HG02763 (cell line): ENCODE measurements at regions not wholly inside any gene's neighbourhood (a gene's known extent, or its start where the extent isn't known, plus 50 kb on each side); places are given as distances from the start of the nearest gene placed in this dataset.

Experiments
- ATAC-seq: cut with Tn5 transposase; IDR thresholded peaks from one replicate; pipeline ENCODE4 v1.9.1; 2021; ENCODE audit warnings: mild to moderate bottlenecking, moderate library complexity; ENCODE audit not compliant: unreplicated experiment

- no peak for ATAC-seq
Measured at GRCh38 chr6:6885521-6886170, 222.1 kb upstream of the RREB1 start.

DNA sequence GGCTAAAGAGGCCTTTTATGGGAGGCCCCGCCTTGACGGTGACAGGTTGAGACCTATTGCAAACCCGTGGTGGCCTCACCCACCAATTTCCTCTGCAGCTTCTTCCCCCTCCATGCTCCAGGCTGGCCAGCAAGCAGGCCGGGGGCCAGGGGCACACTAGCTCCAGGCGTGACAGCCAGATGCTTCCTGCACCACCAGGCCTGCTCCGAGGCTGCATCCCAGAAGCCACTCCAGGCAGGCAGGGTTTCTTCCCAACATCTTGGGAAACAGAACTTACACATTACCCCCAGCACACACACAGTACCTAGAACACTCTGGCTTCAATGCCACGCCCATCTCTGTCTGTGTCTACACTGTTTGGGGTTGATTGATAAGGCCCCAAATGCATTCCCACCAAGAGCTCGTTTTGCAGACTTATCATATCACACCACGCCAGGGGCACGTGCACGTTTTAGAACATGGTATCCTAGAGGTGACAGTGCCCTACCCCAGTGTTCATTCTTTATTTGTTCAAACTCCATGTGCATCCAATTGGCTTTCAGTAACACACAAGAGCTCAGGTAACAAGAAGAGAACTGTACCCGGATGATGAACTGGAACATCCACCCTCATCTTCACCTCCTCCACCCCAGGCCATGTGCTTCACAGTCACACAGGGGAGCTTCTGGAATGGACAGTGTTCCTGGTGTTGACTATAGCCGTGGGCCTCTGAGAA lies 221.4 kb upstream of the RREB1 start:
- no peak for ATAC-seq

GRCh38 chr6:6886886-6887285 lies 220.9 kb upstream of the RREB1 start:
- no peak for ATAC-seq

GRCh38 chr6:6889601-6890000 lies 218.2 kb upstream of the RREB1 start:
- ATAC-seq: no peak

GRCh38 chr6:6890400-6890858 lies 217.3 kb upstream of the RREB1 start:
- ATAC-seq: no peak

- ATAC-seq: no peak
Measured at GRCh38 chr6:6891125-6891721, 216.5 kb upstream of the RREB1 start.

- ATAC-seq: no peak
Measured at GRCh38 chr6:6891949-6892461, 215.8 kb upstream of the RREB1 start.

DNA sequence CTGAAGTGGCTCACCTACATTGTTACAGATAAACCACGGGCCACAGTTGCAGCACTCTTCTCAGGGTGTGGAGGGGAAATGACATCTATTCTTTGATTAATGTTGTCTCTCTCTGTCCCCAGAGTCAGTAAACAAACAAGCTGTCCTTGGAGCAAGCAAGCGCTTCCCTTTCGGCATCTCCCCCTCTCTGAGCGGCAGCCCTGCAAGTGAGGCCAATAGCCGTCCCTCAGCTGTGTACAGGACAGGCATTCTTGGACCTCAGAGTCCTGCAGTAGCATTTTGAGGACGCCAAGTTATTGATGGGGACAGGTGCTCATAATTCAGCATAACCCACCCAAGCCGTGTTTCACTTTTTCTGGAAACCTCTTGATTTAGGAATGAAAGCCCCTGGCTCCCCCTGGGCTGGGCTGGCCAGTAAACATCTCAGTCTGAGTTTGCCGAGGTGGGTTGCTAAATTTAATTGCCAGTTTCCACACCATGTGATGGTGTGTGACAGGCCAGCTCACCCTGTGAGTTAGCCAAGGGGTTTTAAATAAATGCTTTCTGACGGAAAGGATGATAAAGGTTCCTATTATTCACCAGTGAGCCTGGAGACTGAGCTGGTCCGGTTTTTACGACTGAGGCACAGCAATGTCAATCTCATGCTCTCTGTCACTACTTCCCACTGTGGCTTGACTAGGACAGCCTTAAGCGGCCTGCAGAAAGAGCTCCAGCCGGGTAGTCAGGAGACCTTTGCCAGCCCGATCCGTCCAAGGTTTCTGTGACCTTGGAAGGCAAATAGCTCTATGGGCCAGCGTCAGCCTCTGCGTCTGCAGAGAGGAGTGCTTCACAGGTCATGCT lies 214.8 kb upstream of the RREB1 start:
- no peak for ATAC-seq

DNA sequence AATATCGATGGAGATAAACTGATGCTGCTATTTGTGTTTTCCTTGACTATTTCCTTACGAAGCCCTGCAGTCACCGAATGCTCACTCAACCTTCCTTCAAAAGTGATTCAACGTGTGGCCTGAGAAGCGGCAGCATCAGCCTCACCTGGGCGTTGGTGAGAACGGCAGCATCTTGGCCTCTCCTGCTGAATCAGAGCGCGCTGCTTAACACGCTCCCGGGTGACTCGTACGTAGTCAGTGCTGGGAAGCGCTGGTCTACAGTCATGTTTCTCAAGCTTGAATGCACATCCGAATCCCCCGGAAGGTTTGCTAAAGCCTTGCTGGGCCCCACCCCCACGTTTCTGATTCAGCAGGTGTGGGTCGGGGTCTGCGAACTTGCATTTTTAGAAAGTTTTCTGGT lies 214.1 kb upstream of the RREB1 start:
- ATAC-seq: no peak

- no peak for ATAC-seq
Measured at GRCh38 chr6:6895929-6896328, 211.8 kb upstream of the RREB1 start.

GRCh38 chr6:6897140-6897539 lies 210.6 kb upstream of the RREB1 start:
- no peak for ATAC-seq

DNA sequence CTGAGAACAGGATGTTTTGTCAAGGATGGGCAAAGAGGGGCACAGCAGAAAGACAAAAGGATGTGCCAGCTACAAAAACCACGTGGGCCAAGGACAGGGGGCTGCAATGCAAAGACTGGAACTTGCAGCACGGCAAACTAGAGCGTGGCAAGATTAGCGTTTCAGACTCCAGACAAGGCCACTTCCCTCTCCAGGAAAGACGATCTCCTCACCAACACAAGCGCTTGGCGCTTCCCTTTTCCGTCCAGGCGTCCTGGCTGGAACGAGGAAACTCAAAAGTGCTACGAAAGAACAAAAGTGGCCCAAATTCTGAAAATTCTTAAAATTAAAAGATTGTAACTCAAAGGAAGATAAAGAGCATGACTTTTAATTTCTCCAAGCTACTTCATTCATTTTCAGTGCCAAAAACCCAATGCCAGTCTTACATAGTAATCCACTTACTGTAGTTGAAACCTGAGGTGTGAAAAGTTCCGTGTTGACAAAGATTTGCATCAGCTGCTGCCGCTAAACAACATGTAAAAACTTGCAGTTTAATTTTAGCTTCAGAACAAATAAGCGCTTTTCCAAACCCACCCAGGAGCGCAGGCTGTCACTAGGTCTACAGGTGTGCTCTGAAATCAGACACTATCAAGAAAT lies 207.1 kb upstream of the RREB1 start:
- ATAC-seq: no peak

GRCh38 chr6:6901205-6901719 lies 206.5 kb upstream of the RREB1 start:
- ATAC-seq: no peak

GRCh38 chr6:6901945-6902344 lies 205.8 kb upstream of the RREB1 start:
- no peak for ATAC-seq

DNA sequence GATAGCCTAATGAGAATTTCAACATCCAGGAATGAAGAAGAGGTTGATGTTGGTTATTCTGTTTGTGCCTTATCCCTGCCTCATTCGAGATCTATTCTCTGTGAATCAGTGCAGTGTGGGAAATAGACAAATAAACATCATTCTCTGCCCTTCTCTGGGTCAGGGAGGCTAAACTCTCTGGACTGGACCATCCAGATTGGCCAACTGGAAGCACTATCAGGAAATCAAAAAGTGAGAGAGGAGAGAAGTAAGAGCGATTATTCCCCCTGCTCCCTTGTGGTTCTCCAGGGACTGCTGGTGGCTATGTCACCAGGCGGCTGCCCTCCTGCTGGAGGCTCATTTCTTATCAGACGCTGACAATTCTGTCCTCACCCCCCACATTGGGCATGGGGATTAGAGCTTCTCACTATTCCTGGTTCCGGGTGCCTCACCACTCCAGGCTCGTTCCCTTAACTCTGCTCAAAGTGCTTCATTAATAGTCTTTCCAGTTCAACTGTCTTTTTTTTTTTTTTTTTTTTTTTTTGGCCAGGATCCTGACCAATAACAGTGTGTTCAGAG lies 201.7 kb upstream of the RREB1 start:
- no peak for ATAC-seq

DNA sequence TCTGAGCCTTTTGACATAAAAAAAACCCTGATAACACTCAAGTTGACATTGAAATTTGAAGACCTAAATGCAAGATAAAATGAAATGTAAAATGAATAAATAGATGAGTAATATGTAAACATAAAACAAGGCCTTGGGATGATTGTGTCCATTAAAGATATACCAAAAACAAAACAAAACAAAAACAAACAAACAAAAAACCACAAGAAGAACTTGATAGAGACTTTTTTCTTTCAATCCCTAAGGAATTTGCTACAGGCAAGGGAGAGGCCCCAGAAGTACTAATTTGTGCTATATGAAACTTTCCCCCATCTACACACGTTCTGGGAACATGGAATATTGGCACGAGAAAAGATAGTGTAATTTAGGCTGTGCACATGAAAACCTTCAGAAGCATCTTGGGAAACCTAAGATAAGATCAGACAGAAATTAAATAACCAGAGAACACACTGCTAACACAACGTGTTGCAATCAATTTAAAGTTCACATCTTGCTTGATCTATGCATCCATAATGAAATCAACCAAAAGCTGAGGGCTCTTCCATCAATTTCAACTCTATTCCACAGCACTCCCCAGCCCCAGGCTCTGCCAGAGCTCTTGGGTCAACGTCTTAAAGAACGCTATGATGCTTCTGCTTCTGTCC lies 201.1 kb upstream of the RREB1 start:
- ATAC-seq: no peak

DNA sequence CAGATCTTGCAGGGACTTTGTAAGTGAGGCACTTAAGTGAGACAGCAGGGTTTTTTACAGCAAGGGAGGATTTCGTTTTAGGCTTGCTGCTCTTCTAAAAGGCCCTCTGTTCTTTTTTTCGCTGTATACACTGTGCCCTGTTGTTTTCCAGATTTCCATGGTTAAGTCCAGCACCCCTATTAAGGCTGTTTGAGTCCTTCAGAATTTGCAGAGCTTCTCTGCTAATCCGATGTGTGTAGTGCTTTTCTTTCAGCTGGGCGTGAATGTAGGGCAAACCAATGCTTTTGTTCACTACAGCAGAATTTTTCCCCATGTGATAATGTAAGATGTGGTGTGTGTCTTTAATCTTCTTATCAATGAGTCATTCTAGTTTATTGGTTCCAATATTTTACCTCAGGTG lies 200.5 kb upstream of the RREB1 start:
- ATAC-seq: no peak

GRCh38 chr6:6908121-6908520 lies 199.6 kb upstream of the RREB1 start:
- ATAC-seq: no peak

- no peak for ATAC-seq
Measured at GRCh38 chr6:6909111-6909510, 198.7 kb upstream of the RREB1 start.
